ENCODE measurements at regions not wholly inside any gene's neighbourhood (a gene's known extent, or its start where the extent isn't known, plus 50 kb on each side); places are given as distances from the start of the nearest gene placed in this dataset.

- TF ChIP-seq, protein P1, sequence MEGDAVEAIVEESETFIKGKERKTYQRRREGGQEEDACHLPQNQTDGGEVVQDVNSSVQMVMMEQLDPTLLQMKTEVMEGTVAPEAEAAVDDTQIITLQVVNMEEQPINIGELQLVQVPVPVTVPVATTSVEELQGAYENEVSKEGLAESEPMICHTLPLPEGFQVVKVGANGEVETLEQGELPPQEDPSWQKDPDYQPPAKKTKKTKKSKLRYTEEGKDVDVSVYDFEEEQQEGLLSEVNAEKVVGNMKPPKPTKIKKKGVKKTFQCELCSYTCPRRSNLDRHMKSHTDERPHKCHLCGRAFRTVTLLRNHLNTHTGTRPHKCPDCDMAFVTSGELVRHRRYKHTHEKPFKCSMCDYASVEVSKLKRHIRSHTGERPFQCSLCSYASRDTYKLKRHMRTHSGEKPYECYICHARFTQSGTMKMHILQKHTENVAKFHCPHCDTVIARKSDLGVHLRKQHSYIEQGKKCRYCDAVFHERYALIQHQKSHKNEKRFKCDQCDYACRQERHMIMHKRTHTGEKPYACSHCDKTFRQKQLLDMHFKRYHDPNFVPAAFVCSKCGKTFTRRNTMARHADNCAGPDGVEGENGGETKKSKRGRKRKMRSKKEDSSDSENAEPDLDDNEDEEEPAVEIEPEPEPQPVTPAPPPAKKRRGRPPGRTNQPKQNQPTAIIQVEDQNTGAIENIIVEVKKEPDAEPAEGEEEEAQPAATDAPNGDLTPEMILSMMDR (IDR thresholded peaks at IDR 0.05) = no peak
- no peak for TF ChIP-seq EP300 (IDR thresholded peaks at IDR 0.05; ENCODE audit: low read depth)
- no peak for TF ChIP-seq POLR2A (IDR thresholded peaks at IDR 0.05)
These were observed 282.0 kb downstream of the RPRM start for GRCh38 chr2:153196378-153197058.
